Muscle of arm (tissue), 1 donor: ENCODE measurements at regions not wholly inside any gene's neighbourhood (a gene's known extent, or its start where the extent isn't known, plus 50 kb on each side); places are given as distances from the start of the nearest gene placed in this dataset.
"Not testable (repeated sequence)": the region's sequence is repeated elsewhere in the genome, so short reads cannot be mapped to it uniquely, and the experiment has no call there.

Experiments
- DNase-seq: peaks from one replicate; pipeline ENCODE4 v3.0.0-alpha.2; 2013

GRCh38 chr4:115657991-115658650 lies 544.7 kb upstream of the NDST4 start:
- DNase-seq = no peak

- DNase-seq = no peak
These were observed 542.2 kb upstream of the NDST4 start for GRCh38 chr4:115655626-115656025.

DNA sequence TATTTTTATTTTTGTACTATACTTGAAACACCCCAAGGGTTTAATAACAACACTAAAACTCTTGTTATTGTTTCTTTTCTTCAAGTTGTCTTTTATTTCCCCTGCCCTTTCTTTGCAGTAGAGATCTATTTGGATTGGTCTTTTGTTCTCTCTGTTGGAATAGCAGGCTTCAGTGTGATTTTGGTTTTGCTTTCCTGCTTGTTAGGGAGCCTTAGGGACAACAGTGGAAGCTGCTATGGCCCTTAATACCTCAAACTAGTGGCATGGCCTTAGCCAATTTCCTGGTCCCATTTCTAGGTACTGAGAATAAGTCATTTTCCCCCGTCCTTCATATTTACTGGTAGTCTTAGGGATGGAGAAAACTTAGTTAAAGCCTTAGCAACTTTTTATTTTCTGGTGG lies 535.4 kb upstream of the NDST4 start:
- no peak for DNase-seq

DNA sequence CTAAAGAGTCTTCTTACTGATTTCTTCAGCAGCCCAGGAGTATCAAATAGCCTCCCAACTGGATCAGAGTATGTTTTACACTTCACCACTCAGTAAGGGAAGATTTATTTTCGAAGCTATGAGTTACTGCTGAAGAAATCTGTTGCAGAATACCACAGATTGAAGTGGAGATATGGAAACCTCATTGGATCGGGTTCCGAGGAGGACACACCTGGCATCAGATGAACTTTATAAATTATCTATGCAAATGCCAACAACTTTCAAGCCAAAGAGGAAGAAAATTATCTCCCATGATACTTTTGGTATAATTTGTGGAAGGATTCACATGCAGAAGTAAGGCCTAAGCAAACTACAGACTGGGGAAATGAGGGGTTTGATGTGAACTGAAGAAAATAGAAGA lies 515.9 kb upstream of the NDST4 start:
- no peak for DNase-seq

DNA sequence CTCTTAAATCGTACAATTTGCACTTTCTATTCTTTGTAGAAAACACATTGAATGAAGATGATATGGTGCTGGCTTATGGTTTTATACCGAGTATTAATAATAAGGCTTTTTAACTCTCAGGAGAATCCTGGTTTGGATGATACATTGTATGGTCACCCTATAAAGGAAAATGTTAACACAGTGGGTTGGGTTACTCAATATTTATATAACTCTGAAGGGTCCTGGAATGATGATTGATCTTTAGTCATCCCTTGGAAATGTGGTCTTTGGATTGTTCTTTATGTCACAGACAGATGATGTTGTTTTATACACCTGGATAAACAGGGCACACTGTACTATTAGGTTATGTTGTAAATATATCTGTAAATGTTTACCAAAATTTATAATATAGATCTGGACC lies 496.2 kb upstream of the NDST4 start:
- no peak for DNase-seq

DNA sequence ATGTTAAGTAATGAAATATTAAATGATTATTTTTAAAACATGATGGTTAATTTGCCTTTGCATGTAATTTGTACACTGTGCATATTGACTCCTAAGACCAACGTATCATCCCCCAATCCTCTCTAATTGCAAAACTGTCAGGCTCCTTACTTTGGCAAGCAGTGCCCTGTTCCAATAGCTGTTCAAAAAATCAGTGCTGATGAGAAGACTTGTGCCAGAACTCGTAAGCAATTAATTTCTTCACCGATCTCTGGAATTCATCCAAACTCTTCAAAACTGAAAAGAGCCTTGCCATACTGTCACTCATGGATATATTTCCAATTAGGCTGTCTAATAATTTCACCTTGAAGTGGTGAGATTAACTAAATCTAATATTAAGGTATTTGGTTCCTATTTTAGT lies 493.9 kb upstream of the NDST4 start:
- DNase-seq = no peak

DNA sequence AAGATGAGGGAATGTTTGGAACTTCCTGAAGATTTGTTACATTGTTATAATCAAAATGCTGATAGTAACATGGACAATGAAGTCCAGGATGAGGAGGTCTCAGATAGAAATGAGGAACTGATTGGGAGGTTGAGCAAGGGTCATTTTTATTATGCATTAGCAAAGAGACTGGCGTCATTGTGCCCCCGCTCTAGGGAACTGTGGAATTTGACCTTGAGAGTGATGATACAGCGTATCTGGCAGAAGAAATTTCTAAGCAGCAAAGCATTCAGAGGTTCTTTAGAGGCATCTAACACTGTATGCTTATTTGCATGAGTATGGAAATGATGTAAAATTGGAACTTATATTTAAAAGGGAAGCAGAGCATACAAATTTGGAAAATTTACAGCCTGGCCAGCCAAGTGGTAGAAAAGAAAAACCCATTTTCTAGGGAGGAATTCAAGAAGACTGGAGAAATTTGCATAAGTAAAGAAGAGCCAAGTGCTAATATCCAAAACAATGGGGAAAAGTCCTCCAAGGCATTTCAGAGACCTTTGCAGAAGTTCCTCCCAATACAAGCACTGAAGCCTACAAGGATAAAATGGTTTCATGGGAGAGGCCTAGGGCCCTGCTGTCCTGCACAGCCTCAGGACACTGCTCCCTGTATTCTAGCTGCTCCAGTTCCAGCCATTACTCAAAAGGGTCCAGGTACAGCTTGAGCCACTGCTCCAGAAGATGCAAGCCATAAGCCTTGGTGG lies 483.0 kb upstream of the NDST4 start:
- DNase-seq = no peak

- DNase-seq = no peak
These were observed 467.5 kb upstream of the NDST4 start for GRCh38 chr4:115580901-115581300.

- no peak for DNase-seq
These were observed 462.4 kb upstream of the NDST4 start for GRCh38 chr4:115575851-115576250.

- no peak for DNase-seq
These were observed 449.1 kb upstream of the NDST4 start for GRCh38 chr4:115562506-115562905.

- DNase-seq = no peak
These were observed 434.7 kb upstream of the NDST4 start for GRCh38 chr4:115548123-115548522.

- no peak for DNase-seq
These were observed 424.0 kb upstream of the NDST4 start for GRCh38 chr4:115537387-115537786.

- no peak for DNase-seq
These were observed 415.7 kb upstream of the NDST4 start for GRCh38 chr4:115529126-115529525.

GRCh38 chr4:115519476-115519875 lies 406.1 kb upstream of the NDST4 start:
- not testable (repeated sequence) for DNase-seq

DNA sequence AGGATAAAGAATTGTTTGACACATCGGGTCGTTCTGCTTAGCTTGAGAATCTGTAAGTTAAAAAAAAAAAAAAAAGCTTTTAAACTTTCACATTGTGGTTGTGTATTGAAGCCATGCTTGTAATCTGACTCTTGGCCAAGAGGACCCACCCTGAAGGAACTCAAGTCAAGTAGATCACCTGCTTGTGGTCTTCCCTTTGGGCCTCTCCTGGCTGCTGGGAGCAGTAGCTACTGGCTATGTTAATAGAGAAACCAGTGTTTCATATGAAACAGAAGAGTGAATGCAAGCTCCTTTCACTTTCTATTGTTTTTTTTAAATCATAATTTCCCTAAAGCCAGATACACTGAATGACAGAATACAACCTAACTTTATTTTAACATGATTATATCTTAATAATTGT lies 402.4 kb upstream of the NDST4 start:
- DNase-seq = no peak

GRCh38 chr4:115515366-115515765 lies 401.9 kb upstream of the NDST4 start:
- DNase-seq = no peak

DNA sequence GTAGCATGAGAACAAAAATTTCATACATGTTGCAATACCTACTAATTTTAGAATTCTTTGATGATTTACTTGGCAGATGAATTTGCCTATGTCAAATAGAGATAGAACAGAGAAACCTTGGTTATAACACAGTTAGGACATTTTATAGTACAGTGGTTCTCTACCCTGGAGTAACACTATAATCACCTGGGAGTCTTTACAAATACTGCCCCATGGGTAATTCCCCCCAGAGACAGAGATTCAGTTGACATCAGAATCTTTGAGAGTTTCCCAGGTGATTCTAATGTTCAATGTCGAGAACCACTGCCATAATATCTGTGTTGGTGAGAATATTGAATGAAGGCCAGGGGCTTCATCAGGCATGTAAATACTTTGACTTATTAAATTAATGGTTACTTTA lies 401.3 kb upstream of the NDST4 start:
- DNase-seq = no peak

DNA sequence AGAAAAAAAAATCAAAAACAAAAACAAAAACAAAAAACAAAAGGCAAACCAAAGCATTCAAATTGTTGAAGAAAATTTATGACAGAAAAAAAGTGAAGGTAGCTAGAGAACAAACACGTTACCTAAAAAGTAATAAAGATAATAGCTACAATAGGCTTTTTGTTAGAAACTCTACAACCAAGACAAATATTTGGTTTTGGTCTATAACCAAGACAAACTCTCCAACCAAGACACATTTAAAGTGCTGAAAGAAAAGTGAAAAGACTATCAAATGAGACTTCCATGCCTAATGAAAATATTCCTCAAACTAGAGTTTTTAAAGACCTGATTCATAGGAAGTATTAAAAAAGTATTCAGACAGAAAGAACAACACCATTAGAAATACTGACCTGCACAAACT lies 391.9 kb upstream of the NDST4 start:
- DNase-seq = no peak

GRCh38 chr4:115501656-115502055 lies 388.2 kb upstream of the NDST4 start:
- DNase-seq = no peak

- not testable (repeated sequence) for DNase-seq
These were observed 380.4 kb upstream of the NDST4 start for GRCh38 chr4:115493770-115494169.

DNA sequence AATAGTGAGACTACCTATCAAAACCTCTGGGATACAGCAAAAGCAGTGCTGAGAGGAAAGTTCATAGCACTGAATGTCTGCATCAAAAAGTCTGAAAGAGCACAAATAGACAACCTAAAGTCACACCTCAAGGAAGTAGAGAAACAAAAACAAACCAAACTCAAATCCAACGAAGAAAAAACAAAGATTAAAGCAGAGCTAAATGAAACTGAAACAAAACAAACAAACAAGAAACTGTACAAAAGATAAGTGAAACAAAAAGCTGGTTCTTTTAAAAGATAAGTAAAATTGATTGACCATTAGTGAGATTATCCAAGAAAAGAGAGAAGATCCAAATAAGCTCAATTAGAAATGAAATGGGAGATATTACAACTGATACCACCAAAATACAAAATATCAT lies 378.3 kb upstream of the NDST4 start:
- DNase-seq = no peak

DNA sequence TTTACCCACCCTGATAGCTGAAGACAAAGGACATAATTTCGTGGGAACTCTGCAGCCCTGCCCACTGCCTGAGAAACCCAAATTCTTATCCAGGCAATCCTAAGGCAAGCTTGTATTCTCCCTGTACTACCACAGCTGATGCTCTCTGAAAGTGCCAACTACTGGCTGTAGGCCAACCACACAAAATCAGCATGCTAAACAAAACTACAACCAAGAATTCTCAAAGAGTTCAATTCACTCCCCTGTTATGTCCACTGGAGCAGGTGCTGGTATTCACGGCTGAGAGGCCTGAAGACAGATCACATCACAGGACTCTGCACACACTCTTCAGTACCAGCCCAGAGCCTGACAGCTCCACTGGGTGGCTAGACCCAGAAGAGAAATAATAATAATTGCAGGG lies 375.9 kb upstream of the NDST4 start:
- DNase-seq = peak; percentile 0

GRCh38 chr4:115485402-115485801 lies 372.0 kb upstream of the NDST4 start:
- DNase-seq = no peak

DNA sequence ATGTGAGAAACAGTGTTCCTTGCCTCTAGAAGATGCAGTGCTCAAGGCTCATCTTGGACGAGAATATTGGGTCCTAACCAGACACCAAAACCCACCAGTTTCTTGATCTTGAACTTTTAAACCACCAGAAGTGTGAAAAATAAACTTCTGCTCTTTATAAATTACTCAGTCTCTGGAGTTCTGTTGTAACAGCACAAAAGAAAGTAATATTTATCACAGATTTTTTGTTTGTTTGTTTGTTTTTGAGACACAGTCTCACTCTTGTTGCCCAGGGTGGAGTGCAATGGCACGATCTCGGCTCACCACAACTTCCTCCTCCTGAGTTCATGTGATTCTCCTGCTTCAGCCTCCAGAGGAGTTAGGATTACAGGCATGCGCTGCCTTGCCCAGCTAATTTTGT lies 371.1 kb upstream of the NDST4 start:
- DNase-seq = no peak
